ENCODE measurements at regions not wholly inside any gene's neighbourhood (a gene's known extent, or its start where the extent isn't known, plus 50 kb on each side); places are given as distances from the start of the nearest gene placed in this dataset.
"Not testable (repeated sequence)": the region's sequence is repeated elsewhere in the genome, so short reads cannot be mapped to it uniquely, and the experiment has no call there.

GRCh38 chr5:18466731-18467130 lies 832.5 kb downstream of the TAF11L14 start:
- no peak for DNase-seq
- no peaks in the 10 kb centered on the region for H3K79me2 ChIP-seq (ENCODE audit: insufficient read depth)
- H3F3A ChIP-seq (ENCODE audit: insufficient read depth) = no peaks in the 10 kb centered on the region
- no peaks in the 10 kb centered on the region for H3K36me3 ChIP-seq (ENCODE audit: low read depth)
- in situ Hi-C loops (cut with MboI) = no loop called here
- no peak overlapping the region for H3K9ac ChIP-seq
- H3K4me3 ChIP-seq = no peak overlapping the region
- H3K4me1 ChIP-seq (ENCODE audit: insufficient read depth) = no peaks in the 10 kb centered on the region
- TF ChIP-seq EZH2 (IDR thresholded peaks at IDR 0.05; ENCODE audit: insufficient read depth, poor library complexity, severe bottlenecking) (no peak), EZH2phosphoT487 (IDR thresholded peaks at IDR 0.05; ENCODE audit: insufficient read depth, low read depth) (no peak)
- 0 to 5% methylated on average over 1 of the region's 1 CpG for WGBS, 2 experiments (ENCODE audit: low coverage in 1 of 2, low lambda C conversion rate in 2 of 2, missing lambda C conversion rate in 2 of 2)
- no peak overlapping the region for H2AFZ ChIP-seq
- H3K27me3 ChIP-seq (replicated peaks; ENCODE audit: insufficient read depth) = no peaks in the 10 kb centered on the region
- no peaks in the 10 kb centered on the region for H3K9me2 ChIP-seq (ENCODE audit: insufficient read depth)
- H4K20me1 ChIP-seq (ENCODE audit: insufficient read depth) = no peaks in the 10 kb centered on the region
- no peak overlapping the region for H3K27ac ChIP-seq
- H3K4me2 ChIP-seq (ENCODE audit: unreplicated experiment) = no peak overlapping the region
- H3K9me3 ChIP-seq (ENCODE audit: low read depth) = no peaks in the 10 kb centered on the region

GRCh38 chr5:18471791-18472190 lies 837.5 kb downstream of the TAF11L14 start:
- H3K27ac ChIP-seq; H3K9me2 ChIP-seq (ENCODE audit: insufficient read depth); H3K4me2 ChIP-seq (ENCODE audit: unreplicated experiment); H2AFZ ChIP-seq; H3F3A ChIP-seq (ENCODE audit: insufficient read depth); H3K27me3 ChIP-seq (replicated peaks; ENCODE audit: insufficient read depth); DNase-seq; H3K36me3 ChIP-seq (ENCODE audit: low read depth); H4K20me1 ChIP-seq (ENCODE audit: insufficient read depth); H3K4me3 ChIP-seq; H3K9me3 ChIP-seq (ENCODE audit: low read depth); H3K79me2 ChIP-seq (ENCODE audit: insufficient read depth); in situ Hi-C loops (cut with MboI); H3K9ac ChIP-seq; H3K4me1 ChIP-seq (ENCODE audit: insufficient read depth): not testable (repeated sequence)
- 58 to 67% methylated on average over 15 of the region's 15 CpGs for WGBS, 2 experiments (ENCODE audit: low coverage in 1 of 2, low lambda C conversion rate in 2 of 2, missing lambda C conversion rate in 2 of 2)

GRCh38 chr5:18483451-18483850 lies 849.2 kb downstream of the TAF11L14 start:
- Histone ChIP-seq H3K9ac (no peak overlapping the region), H3K4me3 (no peak overlapping the region), H3K27me3 (replicated peaks; ENCODE audit: insufficient read depth) (no peaks in the 10 kb centered on the region), H4K20me1 (ENCODE audit: insufficient read depth) (no peaks in the 10 kb centered on the region), H3K4me2 (ENCODE audit: unreplicated experiment) (no peak overlapping the region), H3K9me3 (ENCODE audit: low read depth) (no peaks in the 10 kb centered on the region), H3F3A (ENCODE audit: insufficient read depth) (no peaks in the 10 kb centered on the region), H3K4me1 (ENCODE audit: insufficient read depth) (no peaks in the 10 kb centered on the region), H2AFZ (no peak overlapping the region), H3K79me2 (ENCODE audit: insufficient read depth) (no peaks in the 10 kb centered on the region), H3K36me3 (ENCODE audit: low read depth) (no peaks in the 10 kb centered on the region), H3K27ac (no peak overlapping the region), H3K9me2 (ENCODE audit: insufficient read depth) (no peaks in the 10 kb centered on the region)
- WGBS, 2 experiments (ENCODE audit: low coverage in 1 of 2, low lambda C conversion rate in 2 of 2, missing lambda C conversion rate in 2 of 2) = 21% methylated on average over 3 of the region's 3 CpGs
- in situ Hi-C loops (cut with MboI) = no loop called here
- DNase-seq = peak; percentile 0
- TF ChIP-seq EZH2phosphoT487 (IDR thresholded peaks at IDR 0.05; ENCODE audit: insufficient read depth, low read depth) (no peak), EZH2 (IDR thresholded peaks at IDR 0.05; ENCODE audit: insufficient read depth, poor library complexity, severe bottlenecking) (no peak)

- no peaks in the 10 kb centered on the region for H3K9me2 ChIP-seq (ENCODE audit: insufficient read depth)
Observed at GRCh38 chr5:18487928-18488480, 853.7 kb downstream of the TAF11L14 start.

GRCh38 chr5:18489703-18490102 lies 855.4 kb downstream of the TAF11L14 start:
- no peak for DNase-seq
- Histone ChIP-seq H3K9me2 (ENCODE audit: insufficient read depth) (no peaks in the 10 kb centered on the region), H3K9me3 (ENCODE audit: low read depth) (no peaks in the 10 kb centered on the region), H3K27ac (no peak overlapping the region), H3K36me3 (ENCODE audit: low read depth) (no peaks in the 10 kb centered on the region), H3K4me1 (ENCODE audit: insufficient read depth) (no peaks in the 10 kb centered on the region), H4K20me1 (ENCODE audit: insufficient read depth) (no peaks in the 10 kb centered on the region), H3K4me3 (no peak overlapping the region), H3K4me2 (ENCODE audit: unreplicated experiment) (no peak overlapping the region), H3F3A (ENCODE audit: insufficient read depth) (no peaks in the 10 kb centered on the region), H3K27me3 (replicated peaks; ENCODE audit: insufficient read depth) (no peaks in the 10 kb centered on the region), H3K9ac (no peak overlapping the region), H3K79me2 (ENCODE audit: insufficient read depth) (no peaks in the 10 kb centered on the region), H2AFZ (no peak overlapping the region)
- WGBS, 2 experiments (ENCODE audit: low coverage in 1 of 2, low lambda C conversion rate in 2 of 2, missing lambda C conversion rate in 2 of 2) = 6 to 33% methylated on average over 1 of the region's 1 CpG
- in situ Hi-C loops (cut with MboI) = no loop called here
- TF ChIP-seq EZH2 (IDR thresholded peaks at IDR 0.05; ENCODE audit: insufficient read depth, poor library complexity, severe bottlenecking) (no peak), EZH2phosphoT487 (IDR thresholded peaks at IDR 0.05; ENCODE audit: insufficient read depth, low read depth) (no peak)

More at GRCh38 chr5:18487928-18488480, 853.7 kb downstream of the TAF11L14 start:
- Histone ChIP-seq H3K27me3 (replicated peaks; ENCODE audit: insufficient read depth) (no peaks in the 10 kb centered on the region), H4K20me1 (ENCODE audit: insufficient read depth) (no peaks in the 10 kb centered on the region), H3K4me3 (no peak overlapping the region), H2AFZ (no peak overlapping the region), H3K36me3 (ENCODE audit: low read depth) (no peaks in the 10 kb centered on the region), H3K4me2 (ENCODE audit: unreplicated experiment) (no peak overlapping the region), H3K27ac (no peak overlapping the region), H3F3A (ENCODE audit: insufficient read depth) (no peaks in the 10 kb centered on the region), H3K4me1 (ENCODE audit: insufficient read depth) (no peaks in the 10 kb centered on the region), H3K79me2 (ENCODE audit: insufficient read depth) (no peaks in the 10 kb centered on the region), H3K9ac (no peak overlapping the region), H3K9me3 (ENCODE audit: low read depth) (no peaks in the 10 kb centered on the region)
- no peak for DNase-seq
- no peak for TF ChIP-seq EZH2 (IDR thresholded peaks at IDR 0.05; ENCODE audit: insufficient read depth, poor library complexity, severe bottlenecking)
- no peak for TF ChIP-seq EZH2phosphoT487 (IDR thresholded peaks at IDR 0.05; ENCODE audit: insufficient read depth, low read depth)
- 23 to 25% methylated on average over 4 of the region's 4 CpGs for WGBS, 2 experiments (ENCODE audit: low coverage in 1 of 2, low lambda C conversion rate in 2 of 2, missing lambda C conversion rate in 2 of 2)
- in situ Hi-C loops (cut with MboI) = no loop called here
